LNCAP (cell line): ENCODE measurements at regions not wholly inside any gene's neighbourhood (a gene's known extent, or its start where the extent isn't known, plus 50 kb on each side); places are given as distances from the start of the nearest gene placed in this dataset.
A peak's percentile ranks its signal among the peaks of the same experiment; 100 is the strongest.

Experiments used
- TF ChIP-seq, protein P1 (sequence below): fragments of 450-650 bp; IDR thresholded peaks from 2 replicates; pipeline ENCODE4 v1.5.1; 2017; ENCODE audit warnings: mild to moderate bottlenecking

DNA sequence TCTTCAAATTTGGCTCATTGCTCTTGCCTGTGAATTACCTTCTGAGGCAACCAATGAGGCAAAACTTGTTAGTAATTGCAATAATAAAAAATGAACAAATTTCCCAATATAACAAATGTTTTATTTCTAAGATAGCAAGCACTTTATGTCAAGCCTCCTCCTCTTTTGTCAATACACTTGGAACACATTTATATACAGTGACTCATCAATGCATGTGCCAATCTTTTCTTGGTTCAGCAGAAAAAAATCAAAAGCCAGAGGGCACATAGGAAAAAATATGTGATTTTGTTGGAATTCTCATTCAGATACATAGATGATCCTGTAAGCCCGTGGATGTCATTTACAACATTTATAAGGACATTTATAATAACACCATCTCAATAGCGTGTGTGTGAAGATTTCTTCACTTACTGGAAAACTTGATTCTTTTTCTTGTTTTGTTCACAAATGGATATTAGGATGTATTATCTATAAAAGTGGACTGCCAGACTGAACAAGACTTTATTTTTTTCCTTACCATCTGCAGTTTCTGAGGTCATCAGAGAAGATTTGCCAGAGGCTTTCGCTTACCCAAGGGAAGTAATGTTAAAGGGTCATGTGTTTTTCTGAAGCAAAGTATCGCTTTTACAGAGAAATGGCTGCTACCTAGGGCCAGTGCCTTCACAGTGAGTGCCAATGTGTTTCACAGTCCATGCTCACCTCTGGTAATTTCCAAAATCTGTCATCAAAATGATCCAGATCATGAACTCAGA lies 645.7 kb upstream of the PTBP2 start:
- TF ChIP-seq, protein P1, sequence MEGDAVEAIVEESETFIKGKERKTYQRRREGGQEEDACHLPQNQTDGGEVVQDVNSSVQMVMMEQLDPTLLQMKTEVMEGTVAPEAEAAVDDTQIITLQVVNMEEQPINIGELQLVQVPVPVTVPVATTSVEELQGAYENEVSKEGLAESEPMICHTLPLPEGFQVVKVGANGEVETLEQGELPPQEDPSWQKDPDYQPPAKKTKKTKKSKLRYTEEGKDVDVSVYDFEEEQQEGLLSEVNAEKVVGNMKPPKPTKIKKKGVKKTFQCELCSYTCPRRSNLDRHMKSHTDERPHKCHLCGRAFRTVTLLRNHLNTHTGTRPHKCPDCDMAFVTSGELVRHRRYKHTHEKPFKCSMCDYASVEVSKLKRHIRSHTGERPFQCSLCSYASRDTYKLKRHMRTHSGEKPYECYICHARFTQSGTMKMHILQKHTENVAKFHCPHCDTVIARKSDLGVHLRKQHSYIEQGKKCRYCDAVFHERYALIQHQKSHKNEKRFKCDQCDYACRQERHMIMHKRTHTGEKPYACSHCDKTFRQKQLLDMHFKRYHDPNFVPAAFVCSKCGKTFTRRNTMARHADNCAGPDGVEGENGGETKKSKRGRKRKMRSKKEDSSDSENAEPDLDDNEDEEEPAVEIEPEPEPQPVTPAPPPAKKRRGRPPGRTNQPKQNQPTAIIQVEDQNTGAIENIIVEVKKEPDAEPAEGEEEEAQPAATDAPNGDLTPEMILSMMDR: no peak

DNA sequence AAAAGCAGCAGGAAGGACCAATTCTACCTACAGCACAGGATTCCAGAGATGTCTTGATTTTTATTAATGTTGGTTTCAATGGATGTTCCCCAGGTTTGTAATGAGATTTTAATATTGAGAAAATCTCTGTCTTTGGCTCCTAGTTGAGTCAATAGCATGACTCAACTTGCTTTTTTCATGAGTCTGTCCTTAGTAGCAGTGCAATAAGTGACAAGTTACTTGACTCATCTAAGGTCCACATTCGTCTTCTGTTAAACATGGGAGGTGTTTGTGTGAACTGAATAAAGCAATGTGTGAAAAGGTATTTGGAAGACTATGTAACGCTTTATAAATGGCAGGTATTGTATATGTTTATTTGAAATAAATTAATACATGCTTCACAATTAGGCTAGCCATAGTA lies 645.0 kb upstream of the PTBP2 start:
- TF ChIP-seq, protein P1: no peak

DNA sequence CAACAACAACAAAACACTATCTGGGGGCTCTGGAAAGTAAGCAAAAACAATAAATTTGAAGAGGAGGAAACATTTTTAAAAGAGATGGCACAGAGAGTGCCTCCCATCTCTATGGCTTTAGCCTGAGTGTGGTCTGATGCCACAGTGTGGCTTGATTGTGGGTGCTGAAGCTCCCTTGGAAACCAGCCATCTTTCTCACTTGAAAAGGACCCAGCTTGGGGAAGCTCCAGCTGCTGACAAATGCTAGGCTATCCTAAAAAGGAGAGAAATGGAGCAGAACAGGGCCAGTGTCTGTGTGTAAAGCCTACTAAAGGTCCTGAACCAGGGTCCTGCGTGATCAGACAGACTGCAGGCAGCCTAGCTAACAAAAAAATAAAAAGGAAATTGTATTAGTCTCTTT lies 642.0 kb upstream of the PTBP2 start:
- TF ChIP-seq, protein P1: no peak

- TF ChIP-seq, protein P1: peak; percentile 34; the same call in 1 of the 2 replicates
Measured at GRCh38 chr1:96080925-96081324, 640.7 kb upstream of the PTBP2 start.

DNA sequence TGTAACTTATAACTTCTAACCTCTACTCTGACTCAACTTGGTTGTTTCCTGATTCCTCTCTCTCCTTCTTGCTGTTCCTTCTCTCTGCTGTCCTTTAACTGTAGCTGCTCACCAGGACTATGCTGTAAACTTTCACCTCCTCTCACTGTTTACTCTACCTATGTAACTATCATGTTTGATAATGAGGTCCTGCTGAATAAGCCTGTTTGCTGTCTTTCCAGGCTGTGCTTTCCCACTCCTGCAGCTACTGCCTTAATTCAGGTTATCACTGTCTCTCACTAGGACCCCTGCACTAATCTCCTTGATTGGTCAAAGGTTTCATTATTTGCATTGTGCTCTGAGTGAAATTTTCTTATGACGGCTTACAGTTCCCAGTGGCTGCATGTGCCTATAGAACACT lies 633.9 kb upstream of the PTBP2 start:
- TF ChIP-seq, protein P1: no peak

- TF ChIP-seq, protein P1: no peak
Measured at GRCh38 chr1:96090134-96090533, 631.5 kb upstream of the PTBP2 start.

- TF ChIP-seq, protein P1: no peak; the same call in 1 of the 2 replicates
Measured at GRCh38 chr1:96095849-96096612, 625.6 kb upstream of the PTBP2 start.
